Stomach (tissue), 8 donors: ENCODE measurements at regions not wholly inside any gene's neighbourhood (a gene's known extent, or its start where the extent isn't known, plus 50 kb on each side); places are given as distances from the start of the nearest gene placed in this dataset.

ENCODE experiments used
- DNase-seq, 2 donors: peaks; one replicate each; pipeline versions ENCODE4 v3.0.0 to v3.0.0-alpha.2; 2013 to 2019
- H3K27ac ChIP-seq, 5 donors: fragments of 200-600 bp in 4 of 5; sonication (generic) in 4 of 5; one replicate each; pipeline ENCODE4 v1.5.1; 2013 to 2019; ENCODE audit warnings: mild to moderate bottlenecking in 1 of 5, moderate library complexity in 1 of 5
- H3K27me3 ChIP-seq, 3 donors: fragments of 200-600 bp; sonication (generic); one replicate each; pipeline ENCODE4 v1.5.1; 2017 to 2019; ENCODE audit warnings: mixed run types in 1 of 3
- H3K36me3 ChIP-seq, 4 donors: fragments of 200-600 bp; sonication (generic); 1 replicate in 3 of 4; 2 replicates in 1 of 4; pipeline ENCODE4 v1.5.1; 2016 to 2019
- H3K4me1 ChIP-seq, 4 donors: fragments of 200-600 bp; sonication (generic); one replicate each; pipeline ENCODE4 v1.5.1; 2016 to 2019
- H3K4me3 ChIP-seq, 4 donors: fragments of 200-600 bp; sonication (generic) in 3 of 4; one replicate each; pipeline ENCODE4 v1.5.1; 2016 to 2019; ENCODE audit warnings: mild to moderate bottlenecking in 1 of 4
- H3K9me3 ChIP-seq, 4 donors: fragments of 200-600 bp; sonication (generic); one replicate each; pipeline ENCODE4 v1.5.1; 2016 to 2019
- CTCF ChIP-seq, 7 experiments: fragments of 450-650 bp in 4 of 7; fragments of 200-600 bp in 3 of 7; sonication (generic) in 3 of 7; IDR thresholded peaks; one replicate each; pipeline ENCODE4 v1.5.1; 2016 to 2019; ENCODE audit warnings: antibody characterized with exemption in 7 of 7, control low read depth in 2 of 7, mild to moderate bottlenecking in 1 of 7
- EP300 ChIP-seq: sonication (generic); formaldehyde crosslinking; IDR thresholded peaks from one replicate; pipeline ENCODE4 v1.6.1; 2017; ENCODE audit warnings: antibody characterized with exemption
- POLR2A ChIP-seq, 4 donors: fragments of 450-650 bp; IDR thresholded peaks; one replicate each; pipeline ENCODE4 v1.6.1; 2016; ENCODE audit warnings: antibody characterized with exemption in 4 of 4, control low read depth in 2 of 4, mild to moderate bottlenecking in 1 of 4, moderate library complexity in 1 of 4
- POLR2AphosphoS5 ChIP-seq, 3 donors: sonication (generic); formaldehyde crosslinking; IDR thresholded peaks; one replicate each; pipeline ENCODE4 v1.6.1; 2016; ENCODE audit warnings: antibody characterized with exemption in 3 of 3
- WGBS, 5 donors: extraction: QIAGEN DNeasy Blood & Tissue Kit in 3 of 5; methylation state at CpG; one replicate each; pipeline versions ENCODE4 v1.1.5 to v1.1.7; 2013 to 2018; 5-methylcytosine and 5-hydroxymethylcytosine counted together
- intact Hi-C: fragments of 100-400 bp; cut with DNase I; formaldehyde crosslinking; loops from one replicate; pipeline ENCODE4 v1.15.1; 2023; ENCODE audit warnings: low total_unique reads
- donor health status: healthy with polysubstance abuse.
- donor health status: Bipolar disorder and iron deficiency.
- donor health status: healthy.

GRCh38 chr6:147970970-147971369, 371.7 kb upstream of the SASH1 start:
- TF ChIP-seq CTCF (IDR thresholded peaks at IDR 0.05): no peak
- Histone ChIP-seq H3K27me3 (no peaks in the 10 kb centered on the region), H3K36me3 (no peaks in the 10 kb centered on the region), H3K9me3 (no peaks in the 10 kb centered on the region), H3K4me1 (no peaks in the 10 kb centered on the region), H3K4me3 (no peak overlapping the region), H3K27ac (no peak overlapping the region)
- DNase-seq: no peak
- intact Hi-C loops: no loop called here
- WGBS, 5 donors: 42 to 86% (median 63%) methylated on average over 1 of the region's 1 CpG

GRCh38 chr6:147972448-147972847, 370.2 kb upstream of the SASH1 start:
- no peak overlapping the region for H3K4me3 ChIP-seq
- H3K9me3 ChIP-seq: no peaks in the 10 kb centered on the region
- no peaks in the 10 kb centered on the region for H3K4me1 ChIP-seq
- H3K27ac ChIP-seq: no peak overlapping the region
- no peaks in the 10 kb centered on the region for H3K36me3 ChIP-seq
- TF ChIP-seq CTCF (IDR thresholded peaks at IDR 0.05) (no peak), EP300 (no peak), POLR2AphosphoS5 (IDR thresholded peaks at IDR 0.05) (no peak), POLR2A (IDR thresholded peaks at IDR 0.05) (no peak)
- intact Hi-C loops: no loop called here
- 70 to 86% (median 81%) methylated on average over 5 of the region's 5 CpGs for WGBS, 5 donors
- DNase-seq: no peak
- H3K27me3 ChIP-seq: no peaks in the 10 kb centered on the region

GRCh38 chr6:147973806-147974205, 368.8 kb upstream of the SASH1 start:
- Histone ChIP-seq H3K36me3 (no peaks in the 10 kb centered on the region), H3K9me3 (no peaks in the 10 kb centered on the region), H3K4me3 (no peak overlapping the region), H3K27me3 (no peaks in the 10 kb centered on the region), H3K4me1 (no peaks in the 10 kb centered on the region), H3K27ac (no peak overlapping the region)
- DNase-seq: no peak
- no peak for TF ChIP-seq POLR2A (IDR thresholded peaks at IDR 0.05)
- no peak for TF ChIP-seq CTCF (IDR thresholded peaks at IDR 0.05)
- TF ChIP-seq EP300: no peak
- no peak for TF ChIP-seq POLR2AphosphoS5 (IDR thresholded peaks at IDR 0.05)
- intact Hi-C loops: no loop called here
- 84 to 92% (median 86%) methylated on average over 5 of the region's 5 CpGs for WGBS, 5 donors

- H3K9me3 ChIP-seq: no peaks in the 10 kb centered on the region
- intact Hi-C loops: no loop called here
These were observed 368.3 kb upstream of the SASH1 start for GRCh38 chr6:147974376-147974775.

More at GRCh38 chr6:147974376-147974775, 368.3 kb upstream of the SASH1 start:
- Histone ChIP-seq H3K4me1 (no peaks in the 10 kb centered on the region), H3K27ac (no peak overlapping the region), H3K4me3 (no peak overlapping the region), H3K27me3 (no peaks in the 10 kb centered on the region), H3K36me3 (no peaks in the 10 kb centered on the region)
- DNase-seq: no peak
- 64 to 73% (median 69%) methylated on average over 4 of the region's 4 CpGs for WGBS, 5 donors
- TF ChIP-seq EP300: no peak
- no peak for TF ChIP-seq POLR2AphosphoS5 (IDR thresholded peaks at IDR 0.05)
- no peak for TF ChIP-seq POLR2A (IDR thresholded peaks at IDR 0.05)
- TF ChIP-seq CTCF (IDR thresholded peaks at IDR 0.05): no peak
